ENCODE measurements at regions not wholly inside any gene's neighbourhood (a gene's known extent, or its start where the extent isn't known, plus 50 kb on each side); places are given as distances from the start of the nearest gene placed in this dataset.
A peak's percentile ranks its signal among the peaks of the same experiment; 100 is the strongest.

DNA sequence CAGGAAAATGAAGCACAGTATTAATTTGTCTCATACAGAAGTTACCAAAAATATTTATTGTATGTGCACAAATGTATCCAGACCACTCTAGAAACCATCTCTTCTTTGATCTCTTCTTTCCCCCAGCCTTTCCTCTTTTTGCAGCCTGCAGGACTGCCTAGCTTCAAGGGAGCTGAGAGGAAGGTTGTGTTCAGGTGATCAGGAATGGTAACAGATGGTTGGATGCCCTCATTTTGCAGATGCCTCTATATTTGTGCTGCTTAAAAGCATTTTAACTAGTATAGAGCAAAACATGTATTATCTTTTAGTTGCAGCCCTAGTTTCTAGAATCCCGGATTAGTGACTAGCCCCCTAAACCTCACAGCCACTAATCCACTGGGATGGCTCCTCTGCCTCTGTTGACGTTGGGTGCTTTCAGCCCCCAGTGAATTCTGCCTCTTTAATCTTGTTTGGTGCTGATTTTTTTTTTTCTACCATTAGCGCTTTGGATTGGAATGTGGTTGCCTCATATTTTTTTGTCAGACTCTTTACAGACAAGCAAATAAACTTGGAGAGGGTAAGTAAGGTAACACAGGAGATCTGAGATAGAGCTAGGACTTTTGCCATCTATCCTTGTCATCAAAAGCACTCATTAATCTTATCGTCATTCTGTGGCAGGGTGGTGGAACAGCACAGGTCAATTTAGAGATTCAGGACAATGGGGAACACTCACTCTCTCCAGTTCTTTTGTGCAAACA, 103.8 kb upstream of the NDUFV2 start:
- H3K27ac ChIP-seq, result no peak overlapping the region
- 26 to 28% methylated on average over 4 of the region's 4 CpGs for WGBS, 2 donors
- H3K36me3 ChIP-seq, result no peaks in the 10 kb centered on the region

DNA sequence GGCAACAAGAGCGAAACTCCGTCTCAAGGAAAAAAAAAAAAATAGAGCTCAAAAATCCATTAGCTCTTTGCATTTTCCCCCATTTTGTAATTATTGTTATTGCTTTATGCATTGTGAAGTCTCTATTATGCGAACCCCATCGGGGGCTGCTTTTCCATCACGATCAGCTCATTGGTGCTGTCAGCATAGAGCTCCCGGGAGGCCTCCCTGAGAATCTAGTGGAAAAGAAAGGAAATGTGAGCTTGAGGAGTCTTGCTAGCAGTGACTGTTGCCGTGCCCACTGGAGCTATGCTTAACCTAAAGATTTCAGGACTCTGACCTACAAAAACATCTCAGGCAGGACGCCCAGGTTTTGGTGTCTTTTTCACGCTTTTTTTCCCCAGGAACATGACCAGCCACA, 102.6 kb upstream of the NDUFV2 start:
- ATAC-seq (ENCODE audit: low FRiP score in 2 of 2) (no peak), DNase-seq (no peak)
- TF ChIP-seq, protein P1, sequence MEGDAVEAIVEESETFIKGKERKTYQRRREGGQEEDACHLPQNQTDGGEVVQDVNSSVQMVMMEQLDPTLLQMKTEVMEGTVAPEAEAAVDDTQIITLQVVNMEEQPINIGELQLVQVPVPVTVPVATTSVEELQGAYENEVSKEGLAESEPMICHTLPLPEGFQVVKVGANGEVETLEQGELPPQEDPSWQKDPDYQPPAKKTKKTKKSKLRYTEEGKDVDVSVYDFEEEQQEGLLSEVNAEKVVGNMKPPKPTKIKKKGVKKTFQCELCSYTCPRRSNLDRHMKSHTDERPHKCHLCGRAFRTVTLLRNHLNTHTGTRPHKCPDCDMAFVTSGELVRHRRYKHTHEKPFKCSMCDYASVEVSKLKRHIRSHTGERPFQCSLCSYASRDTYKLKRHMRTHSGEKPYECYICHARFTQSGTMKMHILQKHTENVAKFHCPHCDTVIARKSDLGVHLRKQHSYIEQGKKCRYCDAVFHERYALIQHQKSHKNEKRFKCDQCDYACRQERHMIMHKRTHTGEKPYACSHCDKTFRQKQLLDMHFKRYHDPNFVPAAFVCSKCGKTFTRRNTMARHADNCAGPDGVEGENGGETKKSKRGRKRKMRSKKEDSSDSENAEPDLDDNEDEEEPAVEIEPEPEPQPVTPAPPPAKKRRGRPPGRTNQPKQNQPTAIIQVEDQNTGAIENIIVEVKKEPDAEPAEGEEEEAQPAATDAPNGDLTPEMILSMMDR (IDR thresholded peaks at IDR 0.05), result no peak
- TF ChIP-seq POLR2A (IDR thresholded peaks at IDR 0.05), result no peak
- no peak for TF ChIP-seq POLR2AphosphoS5 (IDR thresholded peaks at IDR 0.05)
- TF ChIP-seq EP300 (IDR thresholded peaks at IDR 0.05), result no peak
- no peak overlapping the region for H3K27ac ChIP-seq
- H3K27me3 ChIP-seq, result no peaks in the 10 kb centered on the region
- 70 to 71% methylated on average over 9 of the region's 9 CpGs for WGBS, 2 donors
- H3K9me3 ChIP-seq, result peaks cover 0 to 4% (median 0%) of the 10 kb centered on the region in 4 donors
- H3K4me1 ChIP-seq, result peaks cover 0 to 5% (median 2%) of the 10 kb centered on the region in 4 donors
- no peaks in the 10 kb centered on the region for H3K36me3 ChIP-seq
- H3K4me3 ChIP-seq, result no peak overlapping the region

More for the DNA sequence above, 103.8 kb upstream of the NDUFV2 start:
- TF ChIP-seq, protein P1 (IDR thresholded peaks at IDR 0.05), result no peak
- TF ChIP-seq EP300 (IDR thresholded peaks at IDR 0.05) (no peak), POLR2AphosphoS5 (IDR thresholded peaks at IDR 0.05) (no peak), POLR2A (IDR thresholded peaks at IDR 0.05) (no peak)
- Histone ChIP-seq H3K27me3 (no peaks in the 10 kb centered on the region), H3K9me3 (peaks cover 0 to 4% (median 0%) of the 10 kb centered on the region in 4 donors), H3K4me3 (no peak overlapping the region), H3K4me1 (peaks cover 0 to 5% (median 2%) of the 10 kb centered on the region in 4 donors)
- DNase-seq (no peak), ATAC-seq (ENCODE audit: low FRiP score in 2 of 2) (peak; percentile 51 to 53)

DNA sequence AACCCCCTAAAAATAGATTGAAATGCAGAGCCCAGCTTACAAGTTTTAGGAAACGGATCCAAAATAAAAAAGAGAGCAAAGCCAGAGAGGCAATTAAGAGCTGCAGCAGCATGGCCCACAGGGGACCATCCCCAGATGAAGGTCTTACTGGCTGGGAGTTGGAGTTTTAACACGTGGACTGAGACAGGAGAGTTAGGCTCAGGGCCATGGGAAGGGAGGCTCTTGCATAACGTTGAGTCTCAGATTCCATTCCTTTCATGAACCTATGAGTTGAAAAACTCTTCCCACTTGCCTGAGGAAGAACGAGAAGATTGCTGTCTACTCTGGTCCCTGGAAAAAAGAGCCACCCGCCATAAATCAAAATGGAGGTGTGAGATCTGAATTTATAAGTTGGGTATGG, 101.8 kb upstream of the NDUFV2 start:
- DNase-seq (no peak), ATAC-seq (ENCODE audit: low FRiP score in 2 of 2) (peak in 1 of 2 donors; percentile 41)
- WGBS, 2 donors, result 57 to 70% methylated on average over 5 of the region's 5 CpGs
- no peak overlapping the region for H3K27ac ChIP-seq
- no peak overlapping the region for H3K4me3 ChIP-seq
- H3K4me1 ChIP-seq, result peaks cover 0 to 5% (median 2%) of the 10 kb centered on the region in 4 donors
- no peaks in the 10 kb centered on the region for H3K36me3 ChIP-seq
- no peaks in the 10 kb centered on the region for H3K27me3 ChIP-seq
- peaks cover 0 to 4% (median 0%) of the 10 kb centered on the region in 4 donors for H3K9me3 ChIP-seq
- TF ChIP-seq, protein P1 (IDR thresholded peaks at IDR 0.05), result no peak
- TF ChIP-seq EP300 (IDR thresholded peaks at IDR 0.05), result no peak

DNA sequence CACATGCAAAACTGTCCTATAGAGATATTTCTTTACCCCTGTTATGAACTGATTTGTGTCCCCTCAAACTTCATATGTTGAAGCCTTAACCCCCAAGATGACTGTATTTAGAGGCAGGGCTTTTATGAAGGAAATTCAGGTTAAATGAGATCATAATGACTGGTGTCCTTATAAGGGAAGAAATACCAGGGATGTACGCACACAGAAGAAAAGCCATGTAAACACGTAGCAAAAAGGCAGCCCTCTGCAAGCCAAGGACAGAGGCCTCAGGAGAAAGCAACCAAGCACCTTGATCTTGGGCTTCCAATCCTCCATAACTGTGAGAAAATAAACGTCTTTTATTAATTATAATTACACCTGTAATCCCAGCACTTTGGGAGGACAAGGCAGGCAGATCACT, 101.3 kb upstream of the NDUFV2 start:
- Histone ChIP-seq H3K27ac (no peak overlapping the region), H3K4me3 (no peak overlapping the region), H3K27me3 (no peaks in the 10 kb centered on the region), H3K36me3 (no peaks in the 10 kb centered on the region), H3K9me3 (peaks cover 0 to 4% (median 0%) of the 10 kb centered on the region in 4 donors), H3K4me1 (peaks cover 0 to 5% (median 2%) of the 10 kb centered on the region in 4 donors)
- TF ChIP-seq, protein P1 (IDR thresholded peaks at IDR 0.05), result no peak
- no peak for TF ChIP-seq EP300 (IDR thresholded peaks at IDR 0.05)
- TF ChIP-seq POLR2A (IDR thresholded peaks at IDR 0.05), result no peak
- no peak for TF ChIP-seq POLR2AphosphoS5 (IDR thresholded peaks at IDR 0.05)
- 75 to 76% methylated on average over 3 of the region's 3 CpGs for WGBS, 2 donors
- ATAC-seq (ENCODE audit: low FRiP score in 2 of 2) (no peak), DNase-seq (no peak)
